ENCODE measurements at regions not wholly inside any gene's neighbourhood (a gene's known extent, or its start where the extent isn't known, plus 50 kb on each side); places are given as distances from the start of the nearest gene placed in this dataset.

DNA sequence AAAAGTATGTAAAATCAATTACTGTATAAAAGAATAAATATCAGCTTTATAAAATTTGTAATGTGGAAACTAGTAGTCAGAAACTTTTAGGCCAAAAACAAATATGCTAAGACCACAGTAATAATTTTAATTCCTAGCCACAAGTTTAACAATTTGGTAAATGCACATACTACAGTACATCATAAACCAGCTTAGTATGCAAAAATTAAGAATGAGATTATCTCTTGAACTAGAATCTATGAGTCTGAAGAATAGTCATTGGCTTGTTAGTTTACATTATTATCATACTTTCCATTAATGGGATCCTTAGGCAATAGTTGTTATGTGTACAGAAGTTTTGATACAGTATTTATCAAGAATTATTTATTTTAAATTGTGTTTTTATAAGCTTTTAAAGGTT lies 491.9 kb upstream of the FSIP2 start:
- ChIA-PET POLR2A (ENCODE audit: unreplicated experiment) (no interaction called here), CTCF (no interaction called here)
- Histone ChIP-seq H3K9me1 (ENCODE audit: insufficient read depth, low read length) (no peaks in the 10 kb centered on the region), H3K4me1 (ENCODE audit: control insufficient read depth, insufficient read depth, low read length) (no peaks in the 10 kb centered on the region), H2BK20ac (ENCODE audit: low read depth, low read length) (no peak overlapping the region), H2BK5ac (ENCODE audit: low read depth, low read length, poor library complexity, severe bottlenecking) (no peak overlapping the region), H3K4me2 (ENCODE audit: low read depth, low read length) (no peak overlapping the region), H2BK15ac (ENCODE audit: low read depth, low read length) (no peak overlapping the region), H4K20me1 (ENCODE audit: insufficient read depth, low read length) (no peaks in the 10 kb centered on the region), H2AK5ac (ENCODE audit: low read depth, low read length) (no peak overlapping the region), H2AFZ (replicated peaks; ENCODE audit: low read length, poor library complexity) (no peak overlapping the region), H3K9ac (ENCODE audit: low read depth, low read length) (no peak overlapping the region), H2BK120ac (ENCODE audit: low read depth, low read length) (no peak overlapping the region), H3K79me1 (ENCODE audit: low read depth in 1 of 2, low read length in 2 of 2) (no peaks in the 10 kb centered on the region), H4K8ac (ENCODE audit: low read depth in 2 of 2, low read length in 2 of 2) (no peak overlapping the region), H3K36me3 (ENCODE audit: control insufficient read depth, insufficient read depth, low read length) (no peaks in the 10 kb centered on the region), H3K14ac (replicated peaks; ENCODE audit: low read depth, low read length) (no peak overlapping the region), H3K27me3 (ENCODE audit: control insufficient read depth, insufficient read depth, low read length) (no peaks in the 10 kb centered on the region), H4K91ac (ENCODE audit: insufficient read depth, low read depth, low read length) (no peak overlapping the region), H4K5ac (ENCODE audit: low read depth, low read length) (no peak overlapping the region), H3K4ac (ENCODE audit: low read depth, low read length) (no peak overlapping the region), H3K56ac (ENCODE audit: extremely low read depth, insufficient read depth, low read length) (no peak overlapping the region), H3K18ac (ENCODE audit: low read depth, low read length) (no peak overlapping the region), H3K4me3 (ENCODE audit: insufficient read depth, low read depth, low read length) (no peak overlapping the region), H3K27ac (ENCODE audit: insufficient read depth, low read length) (no peak overlapping the region), H3K9me3 (ENCODE audit: control insufficient read depth, insufficient read depth, low read length) (peaks cover 4% of the 10 kb centered on the region; the same call in 1 of the 2 replicates), H3K23ac (ENCODE audit: low read depth, low read length) (no peak overlapping the region), H2AK9ac (replicated peaks; ENCODE audit: low read depth, low read length, poor library complexity) (no peak overlapping the region)
- dilution Hi-C loops (cut with HindIII; ENCODE audit: low sequenced_read_pairs, unreplicated experiment), result no loop called here
- DNase-seq (no peak), ATAC-seq (ENCODE audit: low read depth) (no peak)
- in situ Hi-C loops (cut with MboI; ENCODE audit: low sequenced_read_pairs), result no loop called here
- TF ChIP-seq CHD1 (IDR thresholded peaks at IDR 0.05; ENCODE audit: low read depth, low read length) (no peak), RAD21 (IDR thresholded peaks at IDR 0.05; ENCODE audit: low read length) (no peak), MXI1 (IDR thresholded peaks at IDR 0.05; ENCODE audit: borderline replicate concordance, low read depth, low read length) (no peak)
- no TSS peak for BruUV-seq (replicated peaks)
- intact Hi-C loops (cut with micrococcal nuclease), result no loop called here

Measured in IMR-90 (cell line).